GM20000 (cell line): ENCODE measurements at regions not wholly inside any gene's neighbourhood (a gene's known extent, or its start where the extent isn't known, plus 50 kb on each side); places are given as distances from the start of the nearest gene placed in this dataset.

Experiments used
- DNase-seq: peaks from one replicate; pipeline ENCODE4 v3.0.0; 2012; ENCODE audit warnings: low spot score
- TF ChIP-seq, protein P1 (sequence below): IDR thresholded peaks from 2 replicates; pipeline ENCODE4 v1.5.1; 2012; ENCODE audit warnings: mild to moderate bottlenecking, control low read depth; ENCODE audit errors: extremely low read depth, missing control alignments

DNA sequence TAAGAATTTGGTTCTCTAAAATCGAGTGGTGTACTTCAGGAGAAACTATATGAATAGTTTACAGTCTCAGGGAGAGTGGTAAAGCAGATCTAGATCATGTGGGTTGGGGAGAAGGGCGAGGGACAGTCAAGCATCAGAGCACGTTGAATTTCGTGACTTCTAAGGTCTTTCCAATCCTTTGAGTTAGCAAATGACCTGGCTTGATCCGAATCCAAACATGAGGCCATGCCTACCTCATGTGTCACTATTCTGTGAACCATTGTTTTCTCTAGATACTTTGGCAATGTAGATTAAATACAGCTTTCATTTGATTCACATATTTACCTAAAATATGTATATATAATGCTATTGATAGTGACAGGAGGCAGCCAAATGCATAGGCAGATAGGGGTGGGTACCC is 674.9 kb downstream of the NYAP2 start:
- DNase-seq, result no peak
- TF ChIP-seq, protein P1, sequence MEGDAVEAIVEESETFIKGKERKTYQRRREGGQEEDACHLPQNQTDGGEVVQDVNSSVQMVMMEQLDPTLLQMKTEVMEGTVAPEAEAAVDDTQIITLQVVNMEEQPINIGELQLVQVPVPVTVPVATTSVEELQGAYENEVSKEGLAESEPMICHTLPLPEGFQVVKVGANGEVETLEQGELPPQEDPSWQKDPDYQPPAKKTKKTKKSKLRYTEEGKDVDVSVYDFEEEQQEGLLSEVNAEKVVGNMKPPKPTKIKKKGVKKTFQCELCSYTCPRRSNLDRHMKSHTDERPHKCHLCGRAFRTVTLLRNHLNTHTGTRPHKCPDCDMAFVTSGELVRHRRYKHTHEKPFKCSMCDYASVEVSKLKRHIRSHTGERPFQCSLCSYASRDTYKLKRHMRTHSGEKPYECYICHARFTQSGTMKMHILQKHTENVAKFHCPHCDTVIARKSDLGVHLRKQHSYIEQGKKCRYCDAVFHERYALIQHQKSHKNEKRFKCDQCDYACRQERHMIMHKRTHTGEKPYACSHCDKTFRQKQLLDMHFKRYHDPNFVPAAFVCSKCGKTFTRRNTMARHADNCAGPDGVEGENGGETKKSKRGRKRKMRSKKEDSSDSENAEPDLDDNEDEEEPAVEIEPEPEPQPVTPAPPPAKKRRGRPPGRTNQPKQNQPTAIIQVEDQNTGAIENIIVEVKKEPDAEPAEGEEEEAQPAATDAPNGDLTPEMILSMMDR, result no peak

DNA sequence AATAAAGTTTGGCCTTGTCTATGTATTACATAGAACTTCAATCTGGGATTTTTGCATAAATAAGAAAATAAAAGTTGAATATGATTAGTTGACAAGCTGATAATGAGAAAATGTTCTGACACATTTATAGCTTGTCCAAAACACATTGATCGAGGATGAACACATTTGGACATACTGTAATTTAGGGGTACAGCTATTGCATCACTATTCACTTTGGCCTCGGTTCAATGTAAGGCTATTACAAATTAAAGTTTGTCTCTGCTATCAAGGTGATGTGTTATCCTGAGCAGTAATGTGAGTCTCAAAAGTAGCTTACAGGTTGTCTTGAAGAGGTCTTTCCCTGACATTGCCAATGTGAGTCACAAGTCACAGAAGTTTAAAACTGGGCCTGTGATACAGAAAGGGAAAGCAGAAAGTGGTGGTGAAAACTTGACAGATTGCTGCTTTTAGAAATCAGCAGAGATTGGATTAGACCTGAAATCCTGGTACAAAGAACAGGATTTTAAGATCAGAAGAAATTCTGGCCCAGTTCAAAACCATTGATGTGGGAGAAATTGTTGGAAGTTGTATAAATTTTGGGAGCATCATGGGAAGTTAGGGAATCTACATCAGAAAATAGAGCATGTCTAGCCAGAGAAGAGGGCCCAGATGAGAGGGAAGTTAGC is 674.1 kb downstream of the NYAP2 start:
- no peak for DNase-seq
- TF ChIP-seq, protein P1, result no peak

DNA sequence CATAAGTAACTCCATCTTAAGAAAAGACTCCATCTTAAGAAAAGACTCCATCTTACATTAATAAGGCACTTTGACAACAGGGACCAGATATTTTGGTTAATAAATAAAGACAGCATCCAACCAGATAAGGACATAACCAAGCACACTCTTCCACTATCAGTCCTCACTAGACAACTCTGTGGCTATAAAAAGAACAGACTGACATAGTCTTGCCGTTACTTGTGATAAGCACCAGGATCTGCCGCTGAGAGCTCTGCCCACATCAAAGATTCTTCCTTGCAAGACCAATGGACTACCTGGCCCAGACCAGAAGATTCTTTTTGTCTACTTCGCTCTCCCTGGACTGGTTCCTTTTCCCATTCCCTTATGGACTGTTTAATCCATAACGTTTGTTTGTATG is 667.4 kb downstream of the NYAP2 start:
- TF ChIP-seq, protein P1, result no peak
- no peak for DNase-seq

DNA sequence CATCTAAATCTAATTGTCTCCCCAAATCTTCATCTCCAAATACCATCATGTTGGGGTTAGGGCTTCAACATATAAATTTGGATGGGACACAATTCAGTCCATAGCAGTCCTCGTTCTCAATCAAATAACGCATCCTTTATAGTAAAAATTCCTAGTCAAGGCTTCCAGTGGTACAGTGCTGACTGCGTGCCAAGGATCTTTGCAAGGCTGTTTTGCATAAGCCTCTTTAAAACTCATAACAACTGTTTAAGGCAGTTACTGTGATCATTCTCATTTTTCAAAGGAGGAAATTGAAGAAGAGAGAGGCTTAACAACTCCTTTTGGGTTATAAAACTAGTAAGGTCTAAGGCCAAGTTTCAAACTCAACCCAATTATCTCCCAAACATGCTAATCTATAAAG is 666.9 kb downstream of the NYAP2 start:
- TF ChIP-seq, protein P1, result no peak
- no peak for DNase-seq

DNA sequence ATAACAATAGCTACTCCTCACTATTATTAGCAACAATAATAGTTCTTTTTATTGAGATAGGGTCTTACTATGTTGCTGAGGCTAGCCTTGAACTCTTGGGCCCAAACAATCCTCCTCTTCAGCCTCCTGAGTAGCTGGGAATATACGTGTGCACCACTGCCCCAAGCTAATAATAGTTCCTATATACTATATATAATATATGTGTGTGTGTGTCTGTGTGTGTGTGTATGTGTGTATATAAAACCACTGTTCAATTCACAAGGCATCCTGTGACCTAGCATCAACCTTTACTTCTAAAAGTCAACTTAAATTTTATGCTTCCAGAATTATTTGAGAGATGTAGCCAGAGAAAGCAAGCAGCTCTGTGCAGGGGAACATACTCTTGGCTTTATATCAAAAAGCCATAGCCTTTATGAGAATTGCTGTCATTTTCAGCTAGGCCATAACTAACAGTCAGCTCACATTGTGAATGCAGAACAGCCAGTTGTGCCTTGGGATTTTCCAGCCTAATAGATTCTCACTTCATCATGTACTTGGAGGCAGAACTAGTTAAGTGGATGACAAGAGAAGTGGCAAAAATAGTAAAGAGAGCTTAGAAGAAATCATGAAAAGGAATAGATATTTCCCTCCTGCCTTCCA is 665.5 kb downstream of the NYAP2 start:
- TF ChIP-seq, protein P1, result no peak
- DNase-seq, result no peak

DNA sequence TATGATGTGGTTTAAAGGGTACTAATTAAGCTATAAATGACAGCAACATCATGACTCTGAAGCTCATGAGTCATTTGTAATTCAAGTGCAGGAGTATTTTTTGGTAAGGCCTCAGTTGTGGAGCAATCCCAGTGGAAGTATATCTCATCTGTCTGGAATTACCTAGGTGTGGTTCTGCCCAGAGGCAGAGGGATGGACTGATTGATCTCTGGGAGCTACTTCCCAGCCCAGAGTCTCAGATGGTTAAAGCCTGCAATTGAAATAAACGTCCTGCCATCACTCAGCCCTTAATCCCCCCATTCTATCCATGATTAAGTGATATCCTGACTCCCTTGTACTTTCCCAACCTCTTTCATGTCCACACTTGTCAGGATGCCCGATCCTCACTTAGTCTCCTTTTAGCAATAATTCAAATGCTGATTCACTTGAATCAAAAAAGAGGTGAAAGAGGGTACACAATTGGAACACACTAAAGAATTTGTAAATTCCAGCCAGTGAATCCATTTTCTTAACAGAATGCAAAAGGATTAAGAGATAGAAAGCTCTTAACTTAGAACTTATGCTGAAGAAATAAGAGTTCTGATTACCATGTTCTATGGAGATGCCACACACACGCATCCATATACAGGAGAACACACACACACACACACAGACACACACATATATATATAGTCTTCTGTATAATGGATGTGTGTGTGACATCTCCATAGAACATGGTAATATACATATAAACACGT is 664.4 kb downstream of the NYAP2 start:
- TF ChIP-seq, protein P1, result no peak
- no peak for DNase-seq
